ENCODE measurements at regions not wholly inside any gene's neighbourhood (a gene's known extent, or its start where the extent isn't known, plus 50 kb on each side); places are given as distances from the start of the nearest gene placed in this dataset.

GRCh38 chr2:167769020-167769419 is 478.4 kb downstream of the STK39 start:
- TF ChIP-seq EZH2phosphoT487 (IDR thresholded peaks at IDR 0.05; ENCODE audit: low read depth) (no peak), CTCF (IDR thresholded peaks at IDR 0.05; ENCODE audit: low read depth, low read length) (no peak)

Measured in OCI-LY3 (cell line).